CD4-positive, alpha-beta T cell treated with Interleukin-2 at 100 ng/mL for 4 hours (primary cell): ENCODE measurements at regions not wholly inside any gene's neighbourhood (a gene's known extent, or its start where the extent isn't known, plus 50 kb on each side); places are given as distances from the start of the nearest gene placed in this dataset.
A peak's percentile ranks its signal among the peaks of the same experiment; 100 is the strongest.
"Not testable (repeated sequence)": the region's sequence is repeated elsewhere in the genome, so short reads cannot be mapped to it uniquely, and the experiment has no call there.

ENCODE experiments used
- DNase-seq: peaks from one replicate; pipeline ENCODE4 v3.0.0-alpha.2; 2020; ENCODE audit warnings: low spot score

GRCh38 chr7:66503551-66504031, 125.1 kb upstream of the KCTD7 start:
- DNase-seq = no peak

GRCh38 chr7:66504131-66504530, 124.5 kb upstream of the KCTD7 start:
- no peak for DNase-seq

- DNase-seq = no peak
Observed at GRCh38 chr7:66505009-66505408, 123.7 kb upstream of the KCTD7 start.

- DNase-seq = peak; percentile 29
Observed at GRCh38 chr7:66505531-66506451, 122.9 kb upstream of the KCTD7 start.

GRCh38 chr7:66506703-66507102, 122.0 kb upstream of the KCTD7 start:
- DNase-seq = not testable (repeated sequence)

- DNase-seq = no peak
Observed at GRCh38 chr7:66507764-66508296, 120.9 kb upstream of the KCTD7 start.

GRCh38 chr7:66508431-66508830, 120.2 kb upstream of the KCTD7 start:
- no peak for DNase-seq

GRCh38 chr7:66514050-66514449, 114.6 kb upstream of the KCTD7 start:
- no peak for DNase-seq

- DNase-seq = no peak
Observed at GRCh38 chr7:66517212-66517909, 111.3 kb upstream of the KCTD7 start.

- DNase-seq = no peak
Observed at GRCh38 chr7:66518151-66518691, 110.5 kb upstream of the KCTD7 start.

- no peak for DNase-seq
Observed at GRCh38 chr7:66521675-66522074, 107.0 kb upstream of the KCTD7 start.

- DNase-seq = peak; percentile 7
Observed at GRCh38 chr7:66522518-66522917, 106.2 kb upstream of the KCTD7 start.

GRCh38 chr7:66523409-66523808, 105.3 kb upstream of the KCTD7 start:
- no peak for DNase-seq

GRCh38 chr7:66524738-66525137, 103.9 kb upstream of the KCTD7 start:
- no peak for DNase-seq

- not testable (repeated sequence) for DNase-seq
Observed at GRCh38 chr7:66526782-66527181, 101.9 kb upstream of the KCTD7 start.

- no peak for DNase-seq
Observed at GRCh38 chr7:66528652-66529051, 100.0 kb upstream of the KCTD7 start.

GRCh38 chr7:66529883-66530610, 98.6 kb upstream of the KCTD7 start:
- no peak for DNase-seq

- DNase-seq = no peak
Observed at GRCh38 chr7:66535414-66536329, 93.0 kb upstream of the KCTD7 start.

GRCh38 chr7:66537380-66537779, 91.3 kb upstream of the KCTD7 start:
- no peak for DNase-seq

- no peak for DNase-seq
Observed at GRCh38 chr7:66537876-66538275, 90.8 kb upstream of the KCTD7 start.

- DNase-seq = no peak
Observed at GRCh38 chr7:66539264-66539623, 89.4 kb upstream of the KCTD7 start.
